ENCODE measurements at regions not wholly inside any gene's neighbourhood (a gene's known extent, or its start where the extent isn't known, plus 50 kb on each side); places are given as distances from the start of the nearest gene placed in this dataset.
"Not testable (repeated sequence)": the region's sequence is repeated elsewhere in the genome, so short reads cannot be mapped to it uniquely, and the experiment has no call there.

- no peak for DNase-seq
Observed at GRCh38 chr9:2356041-2356790, 265.4 kb upstream of the VLDLR start.

DNA sequence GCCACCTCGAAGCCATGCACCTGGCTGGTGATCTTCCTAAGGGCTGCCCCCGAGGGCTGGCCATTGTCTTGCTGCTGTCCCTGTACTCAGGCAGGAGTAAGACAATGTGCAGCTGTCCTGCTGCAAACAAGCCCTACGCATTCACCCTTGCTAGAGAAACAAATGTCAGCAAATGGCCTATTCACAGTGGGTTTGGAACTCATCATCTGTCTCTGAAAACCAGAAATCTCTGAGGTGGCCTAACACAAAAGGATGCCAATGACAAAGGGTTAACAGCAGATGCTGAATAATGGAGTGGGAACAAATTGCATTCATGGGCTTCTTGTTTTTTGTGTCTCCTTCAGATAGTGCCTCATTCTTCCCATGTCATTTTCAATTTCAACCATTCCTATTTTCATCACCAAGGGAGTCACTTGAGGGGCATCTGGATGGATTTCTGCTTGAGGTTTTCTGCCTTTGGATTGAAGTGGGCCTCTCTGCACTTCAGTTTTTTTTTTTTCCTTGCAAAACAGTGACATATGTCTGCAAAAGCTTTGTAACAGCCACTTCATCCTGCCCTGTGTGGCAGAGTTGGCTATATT is 261.6 kb upstream of the VLDLR start:
- no peak for DNase-seq

- DNase-seq = no peak
Observed at GRCh38 chr9:2362150-2362549, 259.4 kb upstream of the VLDLR start.

- DNase-seq = no peak
Observed at GRCh38 chr9:2363138-2363745, 258.3 kb upstream of the VLDLR start.

GRCh38 chr9:2363781-2364180 is 257.8 kb upstream of the VLDLR start:
- no peak for DNase-seq

DNA sequence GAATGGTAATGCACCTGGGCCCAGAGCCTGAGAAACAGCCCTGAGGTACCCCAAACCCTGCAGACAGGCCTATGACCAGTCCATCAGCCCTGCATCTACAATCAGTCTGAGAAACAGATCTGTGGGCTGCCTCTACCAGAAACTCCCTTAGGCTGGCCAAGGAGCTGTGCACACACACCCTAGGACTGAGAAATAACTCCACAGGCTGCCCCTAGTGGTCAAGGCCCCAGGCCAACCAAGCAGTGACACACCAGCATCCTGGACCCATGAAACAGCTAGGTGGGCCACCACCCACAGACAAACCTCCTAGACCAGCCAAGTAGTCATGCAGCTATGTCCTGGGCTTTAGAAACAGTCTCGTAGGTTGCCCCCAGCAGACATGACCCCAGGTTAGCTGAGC is 253.6 kb upstream of the VLDLR start:
- peak in 1 of 2 experiments; percentile 6 for DNase-seq

DNA sequence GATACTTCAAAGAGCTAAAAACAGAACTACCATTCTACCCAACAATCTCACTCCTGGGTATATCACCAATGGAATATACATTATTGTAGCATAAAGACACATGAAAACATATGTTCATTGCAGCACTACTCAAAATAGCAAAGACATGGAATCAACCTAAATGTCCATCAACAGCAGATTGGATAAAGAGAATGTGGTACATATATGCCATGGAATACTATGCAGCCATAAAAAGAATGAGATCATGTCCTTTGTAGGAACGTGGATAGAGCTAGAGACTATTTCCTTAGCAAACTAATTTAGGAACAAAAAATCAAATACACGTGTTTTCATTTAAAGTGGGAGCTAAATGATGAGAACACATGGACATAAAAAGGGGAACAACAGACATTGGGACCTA is 247.9 kb upstream of the VLDLR start:
- no peak for DNase-seq

GRCh38 chr9:2375114-2375513 is 246.5 kb upstream of the VLDLR start:
- DNase-seq = no peak

DNA sequence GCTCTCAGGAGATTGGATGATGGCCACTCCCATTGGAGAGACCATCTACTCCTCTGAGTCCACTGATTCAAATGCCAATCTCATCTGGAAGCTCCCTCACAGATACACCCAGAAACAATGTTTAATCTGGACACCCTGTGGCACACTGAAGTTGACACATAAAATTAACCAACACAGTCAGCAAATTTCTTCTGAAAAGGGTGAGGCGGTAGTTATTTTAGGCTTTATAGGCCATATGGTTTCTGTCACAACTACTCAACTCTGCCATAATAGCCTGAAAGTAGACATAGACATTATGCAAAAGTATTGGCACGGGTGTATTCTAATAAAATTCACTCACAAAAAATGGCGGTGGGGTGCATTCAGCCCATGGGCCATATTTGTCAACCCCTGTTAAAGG is 244.5 kb upstream of the VLDLR start:
- DNase-seq = no peak

DNA sequence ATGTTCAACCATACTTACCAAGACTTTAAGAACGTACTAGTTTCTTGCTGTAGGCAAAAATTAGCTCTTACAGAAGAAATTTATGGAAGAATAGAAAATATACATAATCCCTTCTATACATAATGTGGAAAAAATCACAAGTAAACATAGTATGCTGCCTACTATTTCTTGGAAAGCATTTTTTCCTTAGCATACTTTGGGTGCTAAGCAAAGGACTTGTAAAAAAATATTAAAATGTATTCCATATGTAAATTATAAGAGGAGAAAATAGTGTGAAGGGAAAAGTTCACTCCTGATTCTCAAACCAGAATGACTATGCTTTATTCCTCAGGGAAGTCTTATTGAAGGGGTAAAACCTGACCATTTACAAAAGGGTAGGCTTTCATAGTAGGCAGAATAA is 243.8 kb upstream of the VLDLR start:
- no peak for DNase-seq

GRCh38 chr9:2378266-2378665 is 243.3 kb upstream of the VLDLR start:
- no peak for DNase-seq

DNA sequence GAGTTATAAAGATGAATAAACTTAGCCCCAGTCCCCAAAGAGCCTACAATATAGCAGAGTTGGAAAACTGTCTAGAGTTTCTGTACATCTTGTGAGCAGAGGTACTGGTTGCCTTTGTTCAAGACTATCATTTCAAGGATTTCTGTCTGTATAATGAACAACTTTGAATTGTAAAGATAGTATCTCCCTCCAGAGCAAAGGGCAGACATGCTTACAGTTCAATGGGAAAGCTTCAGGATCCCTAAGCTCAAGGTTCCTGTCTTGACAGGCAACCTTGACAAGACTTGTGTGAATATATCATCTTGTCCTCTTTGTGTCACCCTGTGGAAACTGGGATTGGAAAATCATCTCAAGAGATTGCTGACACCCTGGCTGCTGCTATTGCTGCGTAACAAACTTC is 242.8 kb upstream of the VLDLR start:
- DNase-seq = no peak

DNA sequence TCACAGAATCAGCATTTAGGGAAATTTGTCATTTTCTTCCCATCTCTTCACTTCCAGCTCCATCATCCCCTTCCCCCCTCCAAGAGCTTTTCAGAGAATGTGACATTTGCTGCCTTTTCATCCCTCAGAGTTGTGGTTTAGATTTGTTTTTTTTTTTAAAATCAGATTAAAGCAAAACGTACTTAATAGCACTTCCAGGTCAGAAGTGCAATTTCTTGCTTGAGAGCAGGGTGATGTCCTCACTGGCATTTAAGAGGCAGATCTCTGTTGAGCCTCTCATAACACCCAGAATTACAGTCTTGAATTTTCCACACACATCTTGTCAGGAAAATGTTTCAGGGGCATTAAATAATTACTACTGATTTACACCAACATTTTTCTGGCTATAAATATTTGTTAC is 236.8 kb upstream of the VLDLR start:
- no peak for DNase-seq

- no peak for DNase-seq
Observed at GRCh38 chr9:2385746-2386145, 235.8 kb upstream of the VLDLR start.

DNA sequence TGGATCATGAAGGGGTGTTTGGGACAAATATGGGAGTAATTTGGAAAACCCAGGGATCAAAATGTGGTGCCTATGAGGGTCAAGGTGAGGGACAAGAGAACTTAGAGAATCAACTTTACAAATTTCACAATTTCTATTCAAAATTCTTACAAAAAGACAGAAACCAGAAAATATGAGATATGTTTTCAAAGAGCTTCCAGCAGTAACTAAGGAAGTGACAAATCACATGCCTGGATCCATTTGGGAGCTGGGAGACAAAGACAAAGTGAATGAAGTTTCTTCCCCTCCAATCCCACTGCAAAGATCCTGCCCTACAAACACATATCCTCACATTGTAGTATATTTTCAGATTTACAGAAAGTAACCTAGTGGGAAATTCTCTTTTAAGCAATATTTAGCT is 235.0 kb upstream of the VLDLR start:
- no peak for DNase-seq

DNA sequence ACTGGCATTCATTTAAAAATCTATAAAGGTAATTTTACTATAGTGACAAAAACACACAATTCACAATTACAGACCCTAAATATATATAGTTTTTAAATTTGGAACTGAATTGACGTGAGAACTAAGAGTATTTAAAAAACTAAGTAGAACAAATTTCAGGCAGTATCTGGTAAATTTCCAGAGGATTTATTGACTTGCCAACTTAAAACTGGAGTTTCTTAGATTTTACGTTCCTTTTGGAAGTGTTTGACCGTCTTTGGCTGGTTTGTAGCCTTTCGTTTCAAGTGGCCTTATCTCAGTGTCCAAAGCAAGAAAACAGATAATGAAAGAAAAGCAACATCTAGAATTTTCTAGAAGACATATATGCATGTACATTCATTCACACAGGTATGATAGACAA is 234.4 kb upstream of the VLDLR start:
- no peak for DNase-seq

DNA sequence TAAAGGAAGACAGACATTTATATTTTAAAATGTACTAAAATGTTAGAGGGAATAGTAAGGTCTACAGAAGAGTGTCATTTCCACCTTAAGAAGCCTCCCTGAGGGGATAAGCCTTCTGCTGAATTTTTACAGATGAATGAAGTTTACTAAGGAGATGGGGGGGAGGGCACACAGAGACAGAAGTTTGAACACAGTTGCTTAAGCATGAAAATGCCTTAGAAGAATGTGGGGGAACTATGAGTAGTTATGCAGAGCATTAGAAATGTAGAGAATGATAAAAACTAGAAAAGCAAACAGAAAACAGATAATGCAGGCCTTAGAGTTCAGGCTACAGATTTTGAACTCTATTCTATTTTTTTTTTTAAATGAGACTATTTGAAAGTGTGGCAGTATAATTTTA is 232.2 kb upstream of the VLDLR start:
- no peak for DNase-seq

DNA sequence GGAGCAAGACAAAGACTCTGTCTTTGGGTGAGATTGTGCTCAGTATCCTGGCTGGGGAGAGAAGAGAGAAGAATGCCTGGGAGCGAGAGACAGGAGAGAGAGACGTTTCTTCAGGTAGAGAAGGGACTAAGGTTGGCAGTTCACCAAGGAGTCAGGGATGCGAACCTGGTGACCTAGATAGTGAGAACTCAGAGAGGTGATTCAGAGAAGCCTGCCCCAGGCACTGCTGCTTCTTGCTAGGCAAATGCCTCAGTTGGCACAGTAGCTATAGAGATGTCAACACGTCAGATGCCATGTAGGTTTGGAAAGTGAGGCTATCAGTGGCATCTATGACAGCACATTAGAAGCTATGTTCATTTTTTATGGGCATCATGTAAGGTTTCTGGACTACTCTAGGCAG is 231.6 kb upstream of the VLDLR start:
- no peak for DNase-seq

DNA sequence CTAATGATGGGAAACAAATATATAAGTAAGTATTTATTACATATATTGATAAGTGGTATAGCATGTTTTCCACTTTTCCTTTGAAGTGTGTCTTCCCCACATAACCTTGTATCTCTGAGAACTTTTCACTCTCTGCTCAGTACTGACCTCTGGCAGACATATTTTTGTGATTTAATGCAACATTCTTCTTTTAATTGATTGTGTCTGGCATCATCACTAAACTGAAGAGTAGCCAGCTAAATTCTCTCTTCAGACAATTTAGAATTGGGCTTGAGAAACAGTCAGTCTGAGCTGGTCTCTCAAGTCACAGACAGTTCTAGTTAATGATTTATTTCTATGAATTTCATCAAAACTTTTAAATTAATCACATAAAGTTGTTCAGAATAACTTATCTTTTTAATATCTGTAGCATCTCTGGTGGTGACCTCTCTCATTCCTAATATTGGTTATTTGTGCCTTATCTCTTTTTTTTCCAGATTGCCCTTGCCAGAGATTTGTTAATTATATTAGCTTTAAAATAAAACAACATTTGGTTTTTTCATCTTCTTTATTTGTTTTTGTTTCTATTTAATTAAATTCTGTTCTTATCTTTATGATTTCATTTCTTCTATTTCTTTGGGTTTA is 230.0 kb upstream of the VLDLR start:
- not testable (repeated sequence) for DNase-seq

DNA sequence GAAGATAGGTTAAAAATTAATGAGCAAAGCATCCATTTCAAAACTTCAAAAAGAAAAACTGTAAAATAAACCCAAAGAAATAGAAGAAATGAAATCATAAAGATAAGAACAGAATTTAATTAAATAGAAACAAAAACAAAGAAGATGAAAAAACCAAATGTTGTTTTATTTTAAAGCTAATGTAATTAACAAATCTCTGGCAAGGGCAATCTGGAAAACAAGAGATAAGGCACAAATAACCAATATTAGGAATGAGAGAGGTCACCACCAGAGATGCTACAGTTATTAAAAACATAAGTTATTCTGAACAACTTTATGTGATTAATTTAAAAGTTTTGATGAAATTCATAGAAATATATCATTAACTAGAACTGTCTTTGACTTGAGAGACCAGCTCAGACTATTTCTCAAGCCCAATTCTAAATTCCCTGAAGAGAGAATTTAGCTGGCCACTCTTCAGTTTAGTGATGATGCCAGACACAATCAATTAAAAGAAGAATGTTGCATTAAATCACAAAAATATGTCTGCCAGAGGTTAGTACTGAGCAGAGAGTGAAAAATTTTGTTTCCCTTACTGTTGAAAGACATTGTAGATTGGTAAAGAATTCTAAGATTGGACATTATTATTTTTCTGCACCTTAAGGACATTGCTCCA is 227.4 kb upstream of the VLDLR start:
- not testable (repeated sequence) for DNase-seq

DNA sequence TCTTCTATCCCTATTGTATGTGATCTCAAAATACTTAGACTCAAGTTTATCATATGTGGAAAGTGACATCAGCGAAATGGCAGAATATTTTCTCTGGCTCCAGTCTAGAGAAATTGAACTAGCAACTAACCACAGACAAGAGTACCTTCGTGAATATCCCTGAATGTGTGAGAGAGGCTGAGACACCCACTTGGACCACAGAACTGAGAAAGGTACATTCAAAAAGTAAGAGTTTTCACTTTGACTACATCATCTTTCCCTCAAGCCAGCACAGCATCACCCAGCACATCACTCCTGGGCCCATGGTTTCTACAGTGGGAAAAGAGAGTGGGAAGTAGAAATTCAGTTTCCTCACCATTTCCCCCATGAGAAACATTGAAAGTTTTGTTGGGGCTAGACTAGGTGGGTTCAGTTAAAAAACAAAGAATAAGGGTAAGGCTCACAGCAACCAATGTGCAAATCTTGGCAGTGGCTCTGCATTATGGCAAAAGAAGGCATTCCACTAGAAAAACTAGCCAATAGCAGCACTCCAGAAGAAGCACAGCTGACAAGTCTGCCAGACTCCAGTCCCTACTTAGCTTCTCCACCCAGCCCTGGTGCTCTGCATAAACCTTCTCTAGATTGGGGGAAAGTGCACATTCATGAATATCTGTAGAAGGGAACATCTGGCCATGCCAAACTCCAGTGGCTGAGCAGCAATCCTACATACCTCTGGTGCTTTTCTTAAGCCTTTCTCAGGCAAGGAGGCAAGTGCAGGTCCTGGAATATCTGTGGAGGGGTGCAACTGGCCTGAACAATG is 225.6 kb upstream of the VLDLR start:
- no peak for DNase-seq

GRCh38 chr9:2396622-2397285 is 224.8 kb upstream of the VLDLR start:
- no peak for DNase-seq
